ENCODE measurements at regions not wholly inside any gene's neighbourhood (a gene's known extent, or its start where the extent isn't known, plus 50 kb on each side); places are given as distances from the start of the nearest gene placed in this dataset.

DNA sequence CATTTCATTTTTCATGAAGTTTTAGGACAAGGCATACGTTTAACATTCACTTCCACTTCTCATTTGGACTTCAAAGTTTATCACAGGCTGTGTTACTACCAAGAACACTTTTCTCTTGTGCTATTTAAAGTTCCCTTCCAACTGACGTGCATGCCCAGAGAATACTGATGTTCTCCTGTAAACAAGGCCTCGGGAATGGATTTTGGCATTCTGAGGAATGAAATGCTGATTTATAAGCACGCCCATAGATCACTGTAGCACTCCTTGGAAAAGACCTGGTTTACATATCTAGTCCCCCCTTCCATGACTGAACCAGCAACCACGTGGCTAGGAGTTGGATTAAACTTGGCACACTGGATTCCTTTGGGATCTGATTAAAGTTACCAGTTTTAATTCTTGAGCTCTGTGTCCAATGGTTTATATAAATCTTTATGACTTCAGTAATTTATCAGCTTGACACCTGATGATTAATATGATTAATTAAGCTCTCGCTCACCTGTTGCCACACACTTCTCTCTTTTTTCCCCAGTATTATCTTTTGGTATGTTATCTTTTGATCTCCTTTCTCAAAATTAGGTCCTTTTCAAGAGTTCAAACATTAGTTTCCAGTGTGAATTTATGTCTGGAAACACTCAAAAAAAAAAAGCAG lies 122.4 kb upstream of the HAND2 start:
- no peak overlapping the region for H3K4me3 ChIP-seq
- H3K4me1 ChIP-seq = peaks cover 0 to 21% (median 7%) of the 10 kb centered on the region in 4 donors
- WGBS, 2 donors = 57 to 76% methylated on average over 6 of the region's 6 CpGs
- TF ChIP-seq, protein P1, sequence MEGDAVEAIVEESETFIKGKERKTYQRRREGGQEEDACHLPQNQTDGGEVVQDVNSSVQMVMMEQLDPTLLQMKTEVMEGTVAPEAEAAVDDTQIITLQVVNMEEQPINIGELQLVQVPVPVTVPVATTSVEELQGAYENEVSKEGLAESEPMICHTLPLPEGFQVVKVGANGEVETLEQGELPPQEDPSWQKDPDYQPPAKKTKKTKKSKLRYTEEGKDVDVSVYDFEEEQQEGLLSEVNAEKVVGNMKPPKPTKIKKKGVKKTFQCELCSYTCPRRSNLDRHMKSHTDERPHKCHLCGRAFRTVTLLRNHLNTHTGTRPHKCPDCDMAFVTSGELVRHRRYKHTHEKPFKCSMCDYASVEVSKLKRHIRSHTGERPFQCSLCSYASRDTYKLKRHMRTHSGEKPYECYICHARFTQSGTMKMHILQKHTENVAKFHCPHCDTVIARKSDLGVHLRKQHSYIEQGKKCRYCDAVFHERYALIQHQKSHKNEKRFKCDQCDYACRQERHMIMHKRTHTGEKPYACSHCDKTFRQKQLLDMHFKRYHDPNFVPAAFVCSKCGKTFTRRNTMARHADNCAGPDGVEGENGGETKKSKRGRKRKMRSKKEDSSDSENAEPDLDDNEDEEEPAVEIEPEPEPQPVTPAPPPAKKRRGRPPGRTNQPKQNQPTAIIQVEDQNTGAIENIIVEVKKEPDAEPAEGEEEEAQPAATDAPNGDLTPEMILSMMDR (IDR thresholded peaks at IDR 0.05) = no peak
- peak; percentile 66 to 85 (median 81) for TF ChIP-seq POLR2AphosphoS5 (IDR thresholded peaks at IDR 0.05)
- peak; percentile 38 to 81 (median 66) for TF ChIP-seq EP300 (IDR thresholded peaks at IDR 0.05)
- no peaks in the 10 kb centered on the region for H3K27me3 ChIP-seq
- H3K9me3 ChIP-seq = no peaks in the 10 kb centered on the region
- peak; percentile 69 for DNase-seq
- H3K27ac ChIP-seq = peak overlapping the region; percentile 38 to 75 (median 59)
- intact Hi-C loops (cut with DNase I) = loop anchor here (5.0 to 10.0 kb wide), 8 partner anchors 80 to 688 kb away; partner anchors contain the start of gene HAND2
- H3K36me3 ChIP-seq = no peaks in the 10 kb centered on the region

DNA sequence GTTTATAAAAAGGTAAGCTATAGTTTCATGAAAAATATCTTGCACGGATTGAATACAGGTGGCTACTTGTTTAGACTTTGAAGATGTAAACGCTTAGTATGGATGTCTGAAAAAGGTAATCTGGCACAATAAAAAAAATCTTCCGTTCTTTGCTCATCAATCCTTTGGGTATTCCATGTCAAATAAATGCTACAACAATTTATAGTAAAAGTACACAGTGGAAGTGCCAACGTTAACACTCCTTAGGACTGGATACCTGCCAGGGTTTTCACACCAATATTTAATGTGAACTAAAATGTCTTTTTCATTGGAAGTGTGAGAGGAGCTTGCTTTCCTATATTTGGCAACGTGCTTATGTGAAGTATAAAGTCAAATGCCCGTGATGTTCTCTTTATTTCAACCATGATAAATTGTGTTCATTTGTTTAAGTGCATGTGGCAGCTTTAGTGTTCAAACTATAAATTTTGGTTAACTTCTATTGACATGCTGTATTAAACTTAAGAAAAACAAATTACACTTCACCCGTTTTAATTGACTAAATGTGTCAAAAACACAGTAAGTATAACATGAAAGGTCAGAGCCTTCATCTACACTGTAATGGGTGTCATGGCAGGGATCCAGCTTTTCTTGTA lies 121.7 kb upstream of the HAND2 start:
- WGBS, 2 donors = 54 to 63% methylated on average over 7 of the region's 7 CpGs
- DNase-seq = no peak
- Histone ChIP-seq H3K9me3 (no peaks in the 10 kb centered on the region), H3K36me3 (no peaks in the 10 kb centered on the region), H3K4me3 (no peak overlapping the region), H3K27me3 (no peaks in the 10 kb centered on the region), H3K4me1 (peaks cover 0 to 21% (median 7%) of the 10 kb centered on the region in 4 donors), H3K27ac (peak overlapping the region; percentile 38 to 75 (median 59))
- intact Hi-C loops (cut with DNase I) = loop anchor here (5.0 to 10.0 kb wide), 8 partner anchors 79 to 687 kb away; partner anchors contain the start of gene HAND2
- TF ChIP-seq POLR2A (IDR thresholded peaks at IDR 0.05) (no peak), POLR2AphosphoS5 (IDR thresholded peaks at IDR 0.05) (peak in 3 of 4 donors; percentile 43 to 74 (median 56)), EP300 (IDR thresholded peaks at IDR 0.05) (peak in 3 of 4 donors; percentile 25 to 50 (median 42))
- TF ChIP-seq, protein P1 (IDR thresholded peaks at IDR 0.05) = no peak

DNA sequence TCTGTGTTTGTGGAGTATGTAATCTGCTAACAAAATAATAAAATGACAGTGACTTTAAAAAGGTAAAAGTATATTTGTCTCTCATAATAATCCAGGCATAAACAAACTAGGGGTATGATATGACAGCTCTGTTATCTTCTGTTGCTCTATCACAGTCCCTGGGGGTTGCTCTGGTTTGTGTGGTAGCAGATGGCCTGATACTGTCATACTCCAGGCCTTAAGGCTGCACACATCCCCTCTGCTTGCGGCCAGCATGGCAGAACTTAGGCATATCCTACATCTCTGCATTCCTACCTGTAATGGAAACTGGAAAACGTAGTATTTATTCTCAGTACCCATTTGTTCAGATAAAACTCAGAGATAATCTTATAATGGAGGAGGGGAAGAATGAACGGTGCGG lies 117.9 kb upstream of the HAND2 start:
- Histone ChIP-seq H3K36me3 (no peaks in the 10 kb centered on the region), H3K27ac (no peak overlapping the region), H3K27me3 (no peaks in the 10 kb centered on the region), H3K4me1 (peaks cover 0 to 18% (median 7%) of the 10 kb centered on the region in 4 donors), H3K4me3 (no peak overlapping the region), H3K9me3 (no peaks in the 10 kb centered on the region)
- no peak for TF ChIP-seq POLR2A (IDR thresholded peaks at IDR 0.05)
- TF ChIP-seq POLR2AphosphoS5 (IDR thresholded peaks at IDR 0.05) = no peak
- TF ChIP-seq, protein P1 (IDR thresholded peaks at IDR 0.05) = no peak
- TF ChIP-seq EP300 (IDR thresholded peaks at IDR 0.05) = no peak
- intact Hi-C loops (cut with DNase I) = no loop called here
- no peak for DNase-seq
- WGBS, 2 donors = 85 to 86% methylated on average over 4 of the region's 4 CpGs

DNA sequence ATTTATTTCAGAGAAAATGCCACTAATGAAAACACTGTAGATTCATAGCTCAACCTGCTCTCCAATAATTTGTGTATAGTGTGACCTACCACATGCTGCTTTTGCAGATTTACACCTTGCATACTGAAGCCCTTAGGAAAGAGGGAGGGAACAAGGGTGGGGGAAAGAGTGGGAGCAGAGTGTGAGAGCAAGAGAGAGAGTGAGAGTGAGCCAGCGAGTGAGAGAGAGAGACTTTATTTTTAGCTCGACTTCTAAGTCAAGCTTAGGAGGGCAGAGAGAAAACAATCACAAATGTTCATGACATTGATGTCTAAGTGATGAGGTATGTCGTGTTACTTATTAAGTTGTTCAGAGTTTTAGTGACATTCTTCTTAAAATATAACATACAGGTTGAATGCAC lies 112.5 kb upstream of the HAND2 start:
- 42 to 59% methylated on average over 3 of the region's 3 CpGs for WGBS, 2 donors
- no peaks in the 10 kb centered on the region for H3K36me3 ChIP-seq
- no peak for DNase-seq
- peaks cover 0 to 2% (median 0%) of the 10 kb centered on the region in 4 donors for H3K9me3 ChIP-seq
- intact Hi-C loops (cut with DNase I) = no loop called here
- H3K27ac ChIP-seq = no peak overlapping the region
- TF ChIP-seq, protein P1 (IDR thresholded peaks at IDR 0.05) = no peak
- TF ChIP-seq POLR2A (IDR thresholded peaks at IDR 0.05) (no peak), EP300 (IDR thresholded peaks at IDR 0.05) (no peak), POLR2AphosphoS5 (IDR thresholded peaks at IDR 0.05) (no peak)
- H3K4me1 ChIP-seq = no peaks in the 10 kb centered on the region
- no peak overlapping the region for H3K4me3 ChIP-seq
- H3K27me3 ChIP-seq = no peaks in the 10 kb centered on the region
